NB4 (cell line): ENCODE measurements at regions not wholly inside any gene's neighbourhood (a gene's known extent, or its start where the extent isn't known, plus 50 kb on each side); places are given as distances from the start of the nearest gene placed in this dataset.
A peak's percentile ranks its signal among the peaks of the same experiment; 100 is the strongest.

Experiments used
- DNase-seq: peaks from one replicate; pipeline ENCODE4 v3.0.0; 2010; ENCODE audit warnings: low read depth
- H3K4me3 ChIP-seq: one replicate; pipeline ENCODE4 v1.5.1; 2011; ENCODE audit warnings: mild to moderate bottlenecking, low read depth, low read length, moderate library complexity
- CTCF ChIP-seq: IDR thresholded peaks from one replicate; pipeline ENCODE4 v1.5.1; 2012; ENCODE audit warnings: low read depth, low read length
- MAX ChIP-seq: IDR thresholded peaks from 2 replicates; pipeline ENCODE4 v1.6.1; 2011; ENCODE audit warnings: low read depth, low read length
- MYC ChIP-seq: IDR thresholded peaks from 2 replicates; pipeline ENCODE4 v1.6.1; 2011; ENCODE audit warnings: low read depth, low read length
- POLR2A ChIP-seq: IDR thresholded peaks from 2 replicates; pipeline ENCODE4 v1.6.1; 2011; ENCODE audit warnings: mild to moderate bottlenecking; ENCODE audit not compliant: insufficient read length; ENCODE audit errors: extremely low read depth

- no peak for TF ChIP-seq POLR2A
- no peak for TF ChIP-seq MAX
- no peak for TF ChIP-seq CTCF
- no peak for TF ChIP-seq MYC
- no peak overlapping the region for H3K4me3 ChIP-seq
- peak; percentile 53 for DNase-seq
Observed at GRCh38 chr13:73220966-73221720, 162.3 kb downstream of the KLF5 start.

- TF ChIP-seq MYC (no peak), MAX (no peak), POLR2A (no peak), CTCF (no peak)
- no peak overlapping the region for H3K4me3 ChIP-seq
- DNase-seq, result no peak
Observed at GRCh38 chr13:73218181-73218580, 159.4 kb downstream of the KLF5 start.

GRCh38 chr13:73216381-73216831, 157.6 kb downstream of the KLF5 start:
- no peak overlapping the region for H3K4me3 ChIP-seq
- no peak for DNase-seq
- TF ChIP-seq CTCF, result no peak
- no peak for TF ChIP-seq MYC
- TF ChIP-seq MAX, result no peak
- TF ChIP-seq POLR2A, result no peak

- DNase-seq, result no peak
- no peak for TF ChIP-seq POLR2A
- TF ChIP-seq MAX, result no peak
- TF ChIP-seq MYC, result no peak
- TF ChIP-seq CTCF, result no peak
Observed at GRCh38 chr13:73215823-73216222, 157.0 kb downstream of the KLF5 start.

GRCh38 chr13:73212482-73212881, 153.7 kb downstream of the KLF5 start:
- TF ChIP-seq CTCF (no peak), MAX (no peak)
- H3K4me3 ChIP-seq, result no peak overlapping the region
- peak; percentile 12 for DNase-seq

More at GRCh38 chr13:73215823-73216222, 157.0 kb downstream of the KLF5 start:
- no peak overlapping the region for H3K4me3 ChIP-seq
